ENCODE measurements at regions not wholly inside any gene's neighbourhood (a gene's known extent, or its start where the extent isn't known, plus 50 kb on each side); places are given as distances from the start of the nearest gene placed in this dataset.

GRCh38 chr5:107169867-107170266 is 500.9 kb downstream of the EFNA5 start:
- TF ChIP-seq ARNTL (CRISPR knock-in tag; IDR thresholded peaks at IDR 0.05; ENCODE audit: borderline replicate concordance, low read depth) (no peak), CSRNP3 (CRISPR knock-in tag; IDR thresholded peaks at IDR 0.05) (no peak), OSR1 (CRISPR knock-in tag; IDR thresholded peaks at IDR 0.05) (no peak), CSDC2 (CRISPR knock-in tag; IDR thresholded peaks at IDR 0.05) (no peak)
